Keratinocyte (primary cell): ENCODE measurements at regions not wholly inside any gene's neighbourhood (a gene's known extent, or its start where the extent isn't known, plus 50 kb on each side); places are given as distances from the start of the nearest gene placed in this dataset.

ENCODE experiments used
- DNase-seq: peaks from one replicate; pipeline ENCODE4 v3.0.0-alpha.2; 2011; ENCODE audit warnings: low read depth, missing footprints, low spot score
- FAIRE-seq: peaks from 2 replicates; lab custom pipeline; 2011; peaks lifted over from hg19 to GRCh38; lab: Jason Lieb, UNC
- H2AFZ ChIP-seq: 2 replicates; pipeline ENCODE4 v1.6.0; 2012; ENCODE audit warnings: low read length, control low read depth, inconsistent platforms; ENCODE audit not compliant: control insufficient read depth
- H3K27ac ChIP-seq: 2 replicates; pipeline ENCODE4 v1.5.1; 2011; ENCODE audit warnings: low read length; ENCODE audit not compliant: control insufficient read depth, insufficient read depth
- H3K27me3 ChIP-seq: 3 replicates; pipeline ENCODE4 v1.6.0; 2011; ENCODE audit warnings: low read length; ENCODE audit not compliant: control insufficient read depth, insufficient read depth; ENCODE audit errors: extremely low read depth
- H3K36me3 ChIP-seq, 2 experiments: 2 replicates in 1 of 2; 3 replicates in 1 of 2; pipeline ENCODE4 v1.5.1; 2011; ENCODE audit warnings: low read length in 2 of 2, mild to moderate bottlenecking in 1 of 2; ENCODE audit not compliant: control insufficient read depth in 2 of 2, insufficient read depth in 2 of 2; ENCODE audit errors: extremely low read depth in 1 of 2
- H3K4me1 ChIP-seq: 3 replicates; pipeline ENCODE4 v1.5.1; 2011; ENCODE audit warnings: low read length; ENCODE audit not compliant: control insufficient read depth, insufficient read depth; ENCODE audit errors: extremely low read depth
- H3K4me2 ChIP-seq: 3 replicates; pipeline ENCODE4 v1.6.0; 2011; ENCODE audit warnings: low read depth, low read length; ENCODE audit not compliant: control insufficient read depth, insufficient read depth; ENCODE audit errors: extremely low read depth
- H3K4me3 ChIP-seq, 3 experiments: fragments of 200-600 bp in 1 of 3; sonication (generic) in 1 of 3; 2 replicates in 2 of 3; 3 replicates in 1 of 3; pipeline ENCODE4 v1.5.1; 2011 to 2016; ENCODE audit warnings: low read length in 3 of 3, mild to moderate bottlenecking in 3 of 3, control low read depth in 2 of 3, inconsistent platforms in 1 of 3, low read depth in 1 of 3, mixed read lengths in 1 of 3, mixed run types in 1 of 3, moderate library complexity in 1 of 3; ENCODE audit not compliant: control insufficient read depth in 2 of 3, insufficient read depth in 2 of 3; ENCODE audit errors: extremely low read depth in 1 of 3
- H3K79me2 ChIP-seq: 2 replicates; pipeline ENCODE4 v1.6.0; 2012; ENCODE audit warnings: low read length; ENCODE audit not compliant: control insufficient read depth, insufficient read depth
- H3K9ac ChIP-seq: 3 replicates; pipeline ENCODE4 v1.6.0; 2011; ENCODE audit warnings: low read length; ENCODE audit not compliant: control insufficient read depth, insufficient read depth; ENCODE audit errors: extremely low read depth
- H3K9me1 ChIP-seq: 3 replicates; pipeline ENCODE4 v1.6.0; 2011; ENCODE audit warnings: low read length; ENCODE audit not compliant: control insufficient read depth, insufficient read depth; ENCODE audit errors: extremely low read depth
- H3K9me3 ChIP-seq: 2 replicates; pipeline ENCODE4 v1.5.1; 2012; ENCODE audit warnings: low read depth, low read length; ENCODE audit not compliant: control insufficient read depth
- H4K20me1 ChIP-seq: 3 replicates; pipeline ENCODE4 v1.6.0; 2011; ENCODE audit warnings: low read length; ENCODE audit not compliant: control insufficient read depth, insufficient read depth; ENCODE audit errors: extremely low read depth
- EZH2 ChIP-seq: IDR thresholded peaks from one replicate; pipeline ENCODE4 v1.6.1; 2012; ENCODE audit warnings: inconsistent platforms, mild to moderate bottlenecking, low read length, moderate library complexity
- dilution Hi-C: fragments of 300-500 bp; cut with MboI; formaldehyde crosslinking; loops from one replicate; pipeline ENCODE4 v1.7.0; 2020; ENCODE audit warnings: low sequenced_read_pairs; ENCODE audit not compliant: extremely low pct_ligation_motif_present
- TF ChIP-seq, protein P1 (sequence below), 3 experiments: IDR thresholded peaks in 1 of 3; conservative IDR thresholded peaks in 1 of 3; optimal IDR thresholded peaks in 1 of 3; 2 replicates in 2 of 3; 3 replicates in 1 of 3; pipeline versions ENCODE3 to v1.5.1; 2011; ENCODE audit warnings: low read length in 3 of 3, mild to moderate bottlenecking in 3 of 3, moderate library complexity in 2 of 3, control low read depth in 1 of 3, inconsistent platforms in 1 of 3; ENCODE audit not compliant: insufficient read depth in 2 of 3; ENCODE audit errors: extremely low read depth in 1 of 3

GRCh38 chr2:120533625-120534024, 187.7 kb downstream of the INHBB start:
- no peak for TF ChIP-seq EZH2
- TF ChIP-seq, protein P1, sequence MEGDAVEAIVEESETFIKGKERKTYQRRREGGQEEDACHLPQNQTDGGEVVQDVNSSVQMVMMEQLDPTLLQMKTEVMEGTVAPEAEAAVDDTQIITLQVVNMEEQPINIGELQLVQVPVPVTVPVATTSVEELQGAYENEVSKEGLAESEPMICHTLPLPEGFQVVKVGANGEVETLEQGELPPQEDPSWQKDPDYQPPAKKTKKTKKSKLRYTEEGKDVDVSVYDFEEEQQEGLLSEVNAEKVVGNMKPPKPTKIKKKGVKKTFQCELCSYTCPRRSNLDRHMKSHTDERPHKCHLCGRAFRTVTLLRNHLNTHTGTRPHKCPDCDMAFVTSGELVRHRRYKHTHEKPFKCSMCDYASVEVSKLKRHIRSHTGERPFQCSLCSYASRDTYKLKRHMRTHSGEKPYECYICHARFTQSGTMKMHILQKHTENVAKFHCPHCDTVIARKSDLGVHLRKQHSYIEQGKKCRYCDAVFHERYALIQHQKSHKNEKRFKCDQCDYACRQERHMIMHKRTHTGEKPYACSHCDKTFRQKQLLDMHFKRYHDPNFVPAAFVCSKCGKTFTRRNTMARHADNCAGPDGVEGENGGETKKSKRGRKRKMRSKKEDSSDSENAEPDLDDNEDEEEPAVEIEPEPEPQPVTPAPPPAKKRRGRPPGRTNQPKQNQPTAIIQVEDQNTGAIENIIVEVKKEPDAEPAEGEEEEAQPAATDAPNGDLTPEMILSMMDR (optimal IDR thresholded peaks at IDR 0.05 in 1 of 3, IDR thresholded peaks at IDR 0.05 in 1 of 3, conservative IDR thresholded peaks at IDR 0.05 in 1 of 3; ENCODE audit: extremely low read depth in 1 of 3, insufficient read depth in 2 of 3, low read length in 3 of 3): no peak
- FAIRE-seq: no peak
- Histone ChIP-seq H4K20me1 (no peaks in the 10 kb centered on the region), H3K27ac (no peak overlapping the region), H3K4me1 (no peaks in the 10 kb centered on the region), H3K9me1 (no peaks in the 10 kb centered on the region), H3K9me3 (no peaks in the 10 kb centered on the region), H3K27me3 (peaks cover 10% of the 10 kb centered on the region), H3K4me3 (no peak overlapping the region), H3K9ac (no peak overlapping the region), H3K79me2 (no peaks in the 10 kb centered on the region), H3K36me3 (no peaks in the 10 kb centered on the region), H2AFZ (no peak overlapping the region), H3K4me2 (no peak overlapping the region)
- dilution Hi-C loops: no loop called here
- DNase-seq: no peak

DNA sequence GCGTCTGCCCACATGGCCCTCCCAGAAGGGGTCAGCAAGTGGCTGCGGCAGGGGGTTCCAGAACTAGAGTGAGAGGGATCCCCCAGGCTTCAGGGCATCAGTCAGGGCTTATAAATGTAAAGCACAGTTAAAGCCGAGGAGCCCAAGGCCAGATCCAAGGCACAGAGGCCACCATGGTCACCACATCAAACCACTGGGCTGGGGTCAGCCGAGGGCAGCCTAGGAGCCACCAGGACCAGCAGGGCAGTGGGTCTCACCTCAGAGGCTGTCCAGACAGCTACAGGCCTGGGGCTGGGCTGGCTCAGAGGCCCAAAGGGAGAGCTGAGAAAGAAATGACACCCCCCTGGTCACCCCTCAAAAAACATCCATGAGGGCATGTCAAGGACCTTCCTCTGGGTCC, 188.5 kb downstream of the INHBB start:
- Histone ChIP-seq H3K9me3 (no peaks in the 10 kb centered on the region), H3K79me2 (no peaks in the 10 kb centered on the region), H3K4me1 (no peaks in the 10 kb centered on the region), H3K9ac (no peak overlapping the region), H3K36me3 (no peaks in the 10 kb centered on the region), H3K4me3 (no peak overlapping the region), H2AFZ (no peak overlapping the region), H3K27ac (no peak overlapping the region), H3K4me2 (no peak overlapping the region), H3K9me1 (no peaks in the 10 kb centered on the region), H4K20me1 (no peaks in the 10 kb centered on the region), H3K27me3 (peaks cover 11% of the 10 kb centered on the region)
- DNase-seq: no peak
- dilution Hi-C loops: no loop called here
- TF ChIP-seq, protein P1 (optimal IDR thresholded peaks at IDR 0.05 in 1 of 3, IDR thresholded peaks at IDR 0.05 in 1 of 3, conservative IDR thresholded peaks at IDR 0.05 in 1 of 3; ENCODE audit: extremely low read depth in 1 of 3, insufficient read depth in 2 of 3, low read length in 3 of 3): no peak
- TF ChIP-seq EZH2: no peak
- FAIRE-seq: no peak
